H54 (cell line): ENCODE measurements at regions not wholly inside any gene's neighbourhood (a gene's known extent, or its start where the extent isn't known, plus 50 kb on each side); places are given as distances from the start of the nearest gene placed in this dataset.
"Not testable (repeated sequence)": the region's sequence is repeated elsewhere in the genome, so short reads cannot be mapped to it uniquely, and the experiment has no call there.

Source experiments
- DNase-seq: peaks from one replicate; pipeline ENCODE4 v3.0.0; 2011; ENCODE audit warnings: low spot score, mixed read lengths; ENCODE audit not compliant: insufficient read length
- FAIRE-seq: peaks from 3 replicates; lab custom pipeline; 2011; peaks lifted over from hg19 to GRCh38; lab: Jason Lieb, UNC
- POLR2A ChIP-seq: IDR thresholded peaks from 2 replicates; pipeline ENCODE4 v1.6.1; 2011; ENCODE audit warnings: low read depth, mild to moderate bottlenecking, low read length

- DNase-seq (no peak), FAIRE-seq (no peak)
- TF ChIP-seq POLR2A: no peak
These were observed 280.5 kb downstream of the TLL1 start for GRCh38 chr4:166153548-166153947.

DNA sequence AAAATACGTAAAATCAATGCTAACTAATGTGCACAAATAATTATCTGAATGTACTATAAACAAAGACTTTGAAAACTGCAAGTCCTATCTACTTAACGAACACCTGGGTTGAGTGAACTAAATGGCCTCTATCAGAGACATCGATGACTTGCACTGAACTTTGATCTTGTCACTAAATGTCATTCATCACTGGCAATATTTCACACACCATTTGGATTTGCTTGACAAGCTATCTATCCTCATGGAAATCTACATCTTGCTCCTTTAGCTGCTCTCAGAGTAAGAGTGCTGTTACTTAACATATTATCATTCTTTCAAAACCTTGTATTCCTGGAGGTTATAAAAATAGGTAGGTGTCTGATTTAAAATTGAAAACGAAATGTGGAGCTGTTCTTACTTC, 289.3 kb downstream of the TLL1 start:
- no peak for FAIRE-seq
- DNase-seq: no peak
- TF ChIP-seq POLR2A: no peak

DNA sequence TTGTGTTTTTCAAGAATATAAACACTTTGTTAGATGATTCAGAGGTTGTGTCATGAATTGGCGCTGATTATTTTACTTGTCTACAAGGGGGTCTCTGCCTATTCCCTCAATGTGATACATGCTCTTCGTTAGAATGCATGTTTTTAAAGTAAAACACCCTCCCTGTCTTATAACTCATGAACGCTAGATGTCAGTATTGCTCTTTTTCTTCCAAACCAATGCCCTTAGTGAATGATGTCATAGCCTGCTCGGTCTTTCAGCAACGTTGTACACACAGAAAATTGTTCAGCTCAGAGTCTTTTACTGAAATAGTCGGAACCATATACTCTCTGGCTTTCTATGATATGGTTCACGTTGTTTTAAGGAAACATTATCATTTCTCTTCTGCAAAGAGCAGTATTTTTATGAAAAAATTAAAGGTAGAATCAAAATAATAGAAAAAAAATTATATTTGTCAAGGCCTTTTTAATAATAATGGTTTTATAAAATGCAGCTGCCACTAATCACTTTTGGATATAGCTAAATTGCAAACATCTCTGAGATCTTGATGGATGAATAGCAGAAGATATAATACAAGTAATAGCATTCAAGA, 292.9 kb downstream of the TLL1 start:
- TF ChIP-seq POLR2A: no peak
- DNase-seq: peak; percentile 4
- peak; percentile 20 for FAIRE-seq

- no peak for TF ChIP-seq POLR2A
- FAIRE-seq: peak; percentile 53
- peak; percentile 9 for DNase-seq
These were observed 296.1 kb downstream of the TLL1 start for GRCh38 chr4:166169111-166169510.

DNA sequence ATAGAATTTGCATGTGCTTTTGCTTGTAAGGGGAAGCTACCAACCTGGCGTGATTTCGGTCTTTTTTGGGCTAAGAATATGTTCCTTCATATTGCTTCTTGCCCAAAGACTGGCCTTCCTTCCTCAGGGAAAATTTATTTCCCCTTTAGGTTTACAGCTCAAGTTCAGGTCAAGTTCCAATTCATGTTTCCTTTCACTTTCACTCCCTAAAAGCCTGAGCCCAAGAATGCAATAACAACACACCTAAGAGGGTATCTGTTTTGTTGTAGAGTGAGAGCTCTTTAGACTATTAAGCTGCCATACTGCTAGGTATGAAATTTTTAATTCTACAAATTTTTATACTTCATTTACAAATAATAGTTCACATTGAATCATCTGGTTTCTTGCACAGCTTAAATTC, 299.6 kb downstream of the TLL1 start:
- no peak for TF ChIP-seq POLR2A
- FAIRE-seq: no peak
- DNase-seq: no peak

DNA sequence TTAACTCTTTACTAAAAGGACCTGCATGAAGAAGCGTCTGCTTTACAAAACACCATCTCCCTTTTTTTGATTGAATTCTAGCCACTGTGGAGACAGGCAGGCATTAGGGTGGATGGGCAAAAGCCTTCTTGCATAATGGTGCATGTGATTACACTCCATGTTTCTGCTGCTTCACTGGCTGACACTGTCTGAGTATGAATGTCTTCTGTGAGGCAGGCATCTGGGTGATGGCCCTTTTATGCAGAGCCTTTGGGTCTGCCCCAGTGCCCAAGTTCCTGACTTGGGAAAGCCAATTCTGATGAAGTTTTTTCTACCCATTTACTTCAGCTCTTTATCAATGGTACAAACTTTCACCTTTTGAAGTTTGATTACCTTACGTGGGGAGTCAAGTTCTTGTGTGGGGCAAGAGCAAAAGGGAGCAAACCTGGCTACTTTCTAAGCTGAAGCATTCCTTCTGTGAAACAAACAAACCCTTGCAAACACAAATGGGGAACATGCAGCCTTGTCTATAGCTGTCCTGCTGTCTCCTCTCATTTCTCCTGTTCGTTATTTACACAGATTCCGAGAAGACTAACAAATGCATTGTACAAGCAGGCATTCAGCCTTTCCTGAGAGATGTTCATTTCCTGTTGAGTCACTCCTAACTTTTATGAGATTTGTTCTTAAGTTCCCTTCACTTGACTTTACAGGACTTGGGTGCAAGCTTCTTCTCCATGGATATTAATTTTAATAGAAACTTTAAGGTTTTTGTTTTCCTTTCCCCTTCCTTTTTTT, 301.9 kb downstream of the TLL1 start:
- no peak for TF ChIP-seq POLR2A
- DNase-seq (no peak), FAIRE-seq (no peak)

GRCh38 chr4:166182145-166182544, 309.1 kb downstream of the TLL1 start:
- FAIRE-seq: no peak

DNA sequence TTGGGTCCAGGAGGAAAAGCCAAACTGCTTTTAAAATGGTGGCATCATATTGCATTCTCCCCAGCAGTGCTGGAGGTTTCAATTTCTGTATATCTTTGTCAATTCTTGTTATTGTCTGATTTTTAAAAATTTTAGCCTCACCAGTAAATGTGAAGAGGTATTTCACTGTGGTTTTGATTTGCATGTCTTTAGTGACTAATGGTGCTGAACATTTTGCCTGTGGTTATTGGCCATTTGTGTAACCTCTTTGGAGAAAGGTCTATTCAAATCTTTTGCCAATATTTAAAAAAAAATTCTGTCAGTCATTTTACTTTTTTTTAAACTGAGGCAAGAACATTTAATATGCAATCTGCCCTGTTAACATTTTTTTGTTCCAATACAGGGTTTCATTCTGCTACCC, 322.1 kb downstream of the TLL1 start:
- no peak for FAIRE-seq
- no peak for DNase-seq
- no peak for TF ChIP-seq POLR2A

More at GRCh38 chr4:166182145-166182544, 309.1 kb downstream of the TLL1 start:
- no peak for DNase-seq
- TF ChIP-seq POLR2A: no peak

DNA sequence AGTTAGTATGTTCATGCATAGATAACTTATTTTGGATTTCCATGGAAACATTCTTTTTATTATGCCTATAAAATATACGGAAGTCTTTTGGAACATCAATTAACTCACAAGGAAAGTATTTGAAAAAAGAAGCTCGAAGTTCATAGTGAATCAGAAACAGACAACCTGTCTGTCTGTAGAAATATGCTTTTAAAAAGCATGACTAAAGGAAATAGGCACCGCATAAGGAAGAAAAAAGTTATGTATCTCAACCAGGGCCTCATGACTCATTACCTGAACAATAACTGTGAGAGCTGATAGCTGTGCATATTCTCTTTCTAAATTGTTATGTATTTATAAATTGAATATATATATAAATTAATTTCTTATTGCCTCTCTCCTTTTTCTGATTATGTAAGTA, 324.1 kb downstream of the TLL1 start:
- no peak for DNase-seq
- FAIRE-seq: no peak
- no peak for TF ChIP-seq POLR2A

DNA sequence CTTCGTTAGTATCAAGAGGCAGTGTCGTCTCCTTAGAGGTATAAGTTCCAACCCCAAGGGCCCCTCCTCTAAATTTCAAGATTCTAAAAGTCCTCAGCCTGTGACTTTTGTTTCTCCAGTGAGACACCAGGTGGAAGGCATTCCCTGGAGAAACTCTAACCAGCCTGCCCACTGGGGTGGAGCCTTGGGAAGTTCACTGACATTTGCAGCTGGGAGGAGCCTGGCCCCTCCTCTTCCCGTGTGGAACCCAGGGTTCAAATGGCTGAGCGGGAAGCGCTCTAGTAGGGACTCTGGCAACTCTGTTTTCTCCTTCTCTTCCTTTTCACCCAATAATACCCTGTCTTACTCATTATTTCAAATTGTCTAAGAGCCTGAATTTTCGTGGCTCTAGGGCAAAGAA, 325.0 kb downstream of the TLL1 start:
- TF ChIP-seq POLR2A: 0 out of 2 replicates have a peak, but pooled peaks have one; percentile 26
- DNase-seq: no peak

DNA sequence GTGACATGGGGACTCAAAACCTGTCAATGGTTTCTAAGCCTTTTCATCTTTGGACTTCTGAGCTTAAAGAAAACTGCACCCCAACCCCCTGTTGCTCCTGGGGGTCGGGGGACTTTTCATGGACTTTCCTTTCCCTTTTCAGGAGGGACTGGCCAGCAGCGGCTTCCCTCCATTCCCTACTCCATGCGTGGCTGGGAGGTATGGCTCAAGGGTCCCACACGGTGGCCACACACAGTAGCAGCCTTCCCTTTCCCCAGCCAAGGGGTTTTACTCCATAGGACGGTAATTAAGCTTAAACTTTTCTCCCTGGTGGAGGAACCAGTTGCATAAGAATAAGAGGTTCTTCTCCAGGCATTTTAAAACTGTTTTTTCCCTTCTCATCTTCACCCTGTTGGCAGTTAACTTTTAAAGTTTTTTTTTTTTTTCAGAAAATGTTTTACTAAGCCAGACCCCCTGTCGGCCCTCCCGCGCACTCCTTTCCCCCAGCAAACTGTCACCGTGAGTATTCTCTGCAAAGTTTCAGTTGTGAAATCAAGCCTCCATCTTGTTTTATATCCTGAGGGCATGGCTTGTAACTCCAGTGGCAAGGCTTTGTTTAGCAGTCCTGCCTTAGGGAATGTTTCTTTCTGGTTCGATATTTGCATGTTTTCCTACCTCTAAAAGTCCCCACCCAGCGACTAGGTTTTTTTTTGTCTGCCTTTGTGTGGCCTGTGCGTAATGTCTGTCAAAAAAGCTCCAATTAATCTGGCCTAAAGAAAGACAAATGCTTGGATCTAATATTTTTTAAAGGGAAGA, 325.7 kb downstream of the TLL1 start:
- TF ChIP-seq POLR2A: no peak
- DNase-seq (no peak), FAIRE-seq (no peak)

More for the DNA sequence above, 325.0 kb downstream of the TLL1 start:
- peak; percentile 58 for FAIRE-seq

GRCh38 chr4:166202991-166203390, 330.0 kb downstream of the TLL1 start:
- no peak for TF ChIP-seq POLR2A
- DNase-seq (no peak), FAIRE-seq (no peak)

DNA sequence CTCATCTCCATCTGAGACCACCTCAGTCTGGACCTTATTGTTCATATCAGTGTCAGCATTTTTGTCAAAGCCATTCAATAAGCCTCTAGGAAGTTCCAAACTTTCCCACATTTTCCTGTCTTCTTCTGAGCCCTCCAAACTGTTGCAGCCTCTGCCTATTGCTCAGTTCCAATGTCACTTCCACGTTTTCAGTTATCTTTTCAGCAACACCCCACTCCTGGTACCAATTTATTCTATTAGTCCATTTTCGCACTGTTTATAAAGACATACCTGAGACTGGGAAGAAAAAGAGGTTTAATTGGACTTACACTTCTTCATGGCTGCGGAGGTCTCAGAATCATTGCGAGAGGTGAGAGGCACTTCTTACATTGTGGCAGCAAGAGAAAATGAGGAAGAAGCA, 339.3 kb downstream of the TLL1 start:
- FAIRE-seq, DNase-seq: not testable (repeated sequence)

- FAIRE-seq: no peak
- DNase-seq: no peak
- no peak for TF ChIP-seq POLR2A
These were observed 349.2 kb downstream of the TLL1 start for GRCh38 chr4:166222271-166222670.
